ENCODE measurements at regions not wholly inside any gene's neighbourhood (a gene's known extent, or its start where the extent isn't known, plus 50 kb on each side); places are given as distances from the start of the nearest gene placed in this dataset.

- no peak overlapping the region for H3K27ac ChIP-seq (ENCODE audit: insufficient read depth, low read length)
- H3K9me3 ChIP-seq (ENCODE audit: control insufficient read depth, insufficient read depth, low read depth, low read length), result no peaks in the 10 kb centered on the region
These were observed 52.5 kb upstream of the DOCK9 start for GRCh38 chr13:99030326-99030725.

GRCh38 chr13:99031832-99032231 is 54.0 kb upstream of the DOCK9 start:
- H3K4me1 ChIP-seq (ENCODE audit: control insufficient read depth, extremely low read depth, insufficient read depth, low read length), result no peaks in the 10 kb centered on the region
- no peak for DNase-seq (ENCODE audit: low read depth in 2 of 2)
- H3K27me3 ChIP-seq (ENCODE audit: control insufficient read depth, insufficient read depth, low read length), result no peaks in the 10 kb centered on the region
- H2AFZ ChIP-seq (ENCODE audit: low read length), result no peak overlapping the region
- H3K9ac ChIP-seq (ENCODE audit: insufficient read depth, low read length), result no peak overlapping the region
- no peaks in the 10 kb centered on the region for H4K20me1 ChIP-seq (ENCODE audit: control insufficient read depth, extremely low read depth, insufficient read depth, low read length)
- H3K4me2 ChIP-seq (ENCODE audit: extremely low read depth, insufficient read depth, low read length), result no peak overlapping the region
- no peak overlapping the region for H3K4me3 ChIP-seq (replicated peaks in 1 of 4; ENCODE audit: control extremely low read depth in 1 of 4, insufficient read depth in 1 of 4, low read depth in 3 of 4, low read length in 4 of 4)
- H3K9me3 ChIP-seq (ENCODE audit: control insufficient read depth, insufficient read depth, low read depth, low read length), result no peaks in the 10 kb centered on the region
- no peak overlapping the region for H3K27ac ChIP-seq (ENCODE audit: insufficient read depth, low read length)
- H3K79me2 ChIP-seq (ENCODE audit: control insufficient read depth, insufficient read depth, low read length), result no peaks in the 10 kb centered on the region
- TF ChIP-seq CTCF (conservative IDR thresholded peaks at IDR 0.05 in 1 of 2, IDR thresholded peaks at IDR 0.05 in 1 of 2; ENCODE audit: low read depth in 1 of 2, low read length in 2 of 2) (no peak), EZH2 (IDR thresholded peaks at IDR 0.05; ENCODE audit: low read length, missing control alignments) (no peak)
- H3K36me3 ChIP-seq (ENCODE audit: control insufficient read depth, insufficient read depth, low read length), result no peaks in the 10 kb centered on the region

More at GRCh38 chr13:99030326-99030725, 52.5 kb upstream of the DOCK9 start:
- no peak overlapping the region for H3K4me3 ChIP-seq (replicated peaks in 1 of 4; ENCODE audit: control extremely low read depth in 1 of 4, insufficient read depth in 1 of 4, low read depth in 3 of 4, low read length in 4 of 4)
- TF ChIP-seq EZH2 (IDR thresholded peaks at IDR 0.05; ENCODE audit: low read length, missing control alignments) (no peak), CTCF (conservative IDR thresholded peaks at IDR 0.05 in 1 of 2, IDR thresholded peaks at IDR 0.05 in 1 of 2; ENCODE audit: low read depth in 1 of 2, low read length in 2 of 2) (no peak)
- H3K4me2 ChIP-seq (ENCODE audit: extremely low read depth, insufficient read depth, low read length), result no peak overlapping the region
- no peak overlapping the region for H2AFZ ChIP-seq (ENCODE audit: low read length)
- H3K36me3 ChIP-seq (ENCODE audit: control insufficient read depth, insufficient read depth, low read length), result no peaks in the 10 kb centered on the region
- H3K9ac ChIP-seq (ENCODE audit: insufficient read depth, low read length), result no peak overlapping the region
- no peaks in the 10 kb centered on the region for H4K20me1 ChIP-seq (ENCODE audit: control insufficient read depth, extremely low read depth, insufficient read depth, low read length)
- no peaks in the 10 kb centered on the region for H3K79me2 ChIP-seq (ENCODE audit: control insufficient read depth, insufficient read depth, low read length)
- H3K4me1 ChIP-seq (ENCODE audit: control insufficient read depth, extremely low read depth, insufficient read depth, low read length), result no peaks in the 10 kb centered on the region
- no peak for DNase-seq (ENCODE audit: low read depth in 2 of 2)
- no peaks in the 10 kb centered on the region for H3K27me3 ChIP-seq (ENCODE audit: control insufficient read depth, insufficient read depth, low read length)

- Histone ChIP-seq H3K27me3 (ENCODE audit: control insufficient read depth, insufficient read depth, low read length) (no peaks in the 10 kb centered on the region), H3K4me1 (ENCODE audit: control insufficient read depth, extremely low read depth, insufficient read depth, low read length) (no peaks in the 10 kb centered on the region), H4K20me1 (ENCODE audit: control insufficient read depth, extremely low read depth, insufficient read depth, low read length) (no peaks in the 10 kb centered on the region), H3K9me3 (ENCODE audit: control insufficient read depth, insufficient read depth, low read depth, low read length) (no peaks in the 10 kb centered on the region), H3K36me3 (ENCODE audit: control insufficient read depth, insufficient read depth, low read length) (no peaks in the 10 kb centered on the region), H3K27ac (ENCODE audit: insufficient read depth, low read length) (no peak overlapping the region), H3K4me3 (replicated peaks in 1 of 4; ENCODE audit: control extremely low read depth in 1 of 4, insufficient read depth in 1 of 4, low read depth in 3 of 4, low read length in 4 of 4) (no peak overlapping the region), H3K4me2 (ENCODE audit: extremely low read depth, insufficient read depth, low read length) (no peak overlapping the region), H2AFZ (ENCODE audit: low read length) (no peak overlapping the region), H3K9ac (ENCODE audit: insufficient read depth, low read length) (no peak overlapping the region), H3K79me2 (ENCODE audit: control insufficient read depth, insufficient read depth, low read length) (no peaks in the 10 kb centered on the region)
- DNase-seq (ENCODE audit: low read depth in 2 of 2), result peak in 1 of 2 donors; percentile 54
- TF ChIP-seq EZH2 (IDR thresholded peaks at IDR 0.05; ENCODE audit: low read length, missing control alignments) (no peak), CTCF (conservative IDR thresholded peaks at IDR 0.05 in 1 of 2, IDR thresholded peaks at IDR 0.05 in 1 of 2; ENCODE audit: low read depth in 1 of 2, low read length in 2 of 2) (peak; percentile 42 to 57)
These were observed 56.0 kb upstream of the DOCK9 start for GRCh38 chr13:99033814-99034213.

Data from fibroblast of lung (primary cell).